Endothelial cell of umbilical vein (primary cell): ENCODE measurements at regions not wholly inside any gene's neighbourhood (a gene's known extent, or its start where the extent isn't known, plus 50 kb on each side); places are given as distances from the start of the nearest gene placed in this dataset.

Source experiments
- BruUV-seq: library from RNA; stranded (reverse); fragments of 400-500 nt; replicated peaks from 2 replicates; lab custom pipeline; 2021; lab: Mats Ljungman, UMichigan
- CTCF ChIA-PET: fragments of 300-600, 350-600 bp; sonication (Branson Sonifier 250); formaldehyde crosslinking; loops from one replicate; lab custom pipeline; 2021; ENCODE audit warnings: antibody characterized with exemption, inconsistent platforms; lab: Charles Lee
- POLR2A ChIA-PET: fragments of 300-600, 350-600 bp; sonication (Branson Sonifier 250); formaldehyde crosslinking; loops from one replicate; lab custom pipeline; 2021; ENCODE audit warnings: antibody characterized with exemption, inconsistent platforms; lab: Charles Lee
- DNase-seq: peaks from one replicate; pipeline ENCODE4 v3.0.0-alpha.2; 2011; ENCODE audit warnings: low read depth, low spot score
- FAIRE-seq: peaks from 2 replicates; lab custom pipeline; 2011; peaks lifted over from hg19 to GRCh38; lab: Jason Lieb, UNC
- H2AFZ ChIP-seq: 2 replicates; pipeline ENCODE4 v1.6.0; 2012; ENCODE audit warnings: low read depth, low read length, control low read depth, inconsistent platforms
- H3K27ac ChIP-seq: 2 replicates; pipeline ENCODE4 v1.5.1; 2011; ENCODE audit warnings: low read depth, mild to moderate bottlenecking, control low read depth, low read length, moderate library complexity; ENCODE audit not compliant: insufficient read depth
- H3K27me3 ChIP-seq, 2 experiments: 2 replicates each; pipeline versions ENCODE4 v1.6.0 to v1.6.1; 2011; ENCODE audit warnings: low read length in 2 of 2, mixed read lengths in 1 of 2; ENCODE audit not compliant: control insufficient read depth in 2 of 2, insufficient read depth in 2 of 2
- H3K36me3 ChIP-seq, 2 experiments: 2 replicates in 1 of 2; 3 replicates in 1 of 2; pipeline ENCODE4 v1.5.1; 2011; ENCODE audit warnings: low read length in 2 of 2, mild to moderate bottlenecking in 1 of 2, moderate library complexity in 1 of 2; ENCODE audit not compliant: control insufficient read depth in 2 of 2, insufficient read depth in 2 of 2; ENCODE audit errors: extremely low read depth in 1 of 2
- H3K4me1 ChIP-seq: 3 replicates; pipeline ENCODE4 v1.5.1; 2011; ENCODE audit warnings: mild to moderate bottlenecking, low read length; ENCODE audit not compliant: control insufficient read depth, insufficient read depth; ENCODE audit errors: extremely low read depth
- H3K4me2 ChIP-seq: 2 replicates; pipeline ENCODE4 v1.6.1; 2011; ENCODE audit warnings: low read length, control low read depth, mixed read lengths; ENCODE audit not compliant: insufficient read depth
- H3K4me3 ChIP-seq, 3 experiments: fragments of 200-600 bp in 1 of 3; sonication (generic), shearing (Covaris generic) in 1 of 3; replicated peaks in 1 of 3; 2 replicates each; pipeline ENCODE4 v1.5.1; 2011 to 2016; ENCODE audit warnings: control low read depth in 3 of 3, low read length in 3 of 3, mild to moderate bottlenecking in 2 of 3, inconsistent platforms in 1 of 3, low read depth in 1 of 3, moderate library complexity in 1 of 3; ENCODE audit not compliant: insufficient read depth in 1 of 3
- H3K79me2 ChIP-seq: 2 replicates; pipeline ENCODE4 v1.6.0; 2012; ENCODE audit warnings: low read length, inconsistent platforms; ENCODE audit not compliant: control insufficient read depth, insufficient read depth
- H3K9ac ChIP-seq: replicated peaks from 2 replicates; pipeline ENCODE3; 2011; ENCODE audit warnings: low read length, control low read depth; ENCODE audit not compliant: insufficient read depth; ENCODE audit errors: extremely low read depth
- H3K9me1 ChIP-seq: replicated peaks from 3 replicates; pipeline ENCODE4 v1.6.0; 2011; ENCODE audit warnings: mild to moderate bottlenecking, low read length; ENCODE audit not compliant: control insufficient read depth, insufficient read depth; ENCODE audit errors: extremely low read depth
- H3K9me3 ChIP-seq: replicated peaks from 2 replicates; pipeline ENCODE4 v1.5.1; 2012; ENCODE audit warnings: low read length, inconsistent platforms; ENCODE audit not compliant: control insufficient read depth, insufficient read depth
- H4K20me1 ChIP-seq: replicated peaks from 2 replicates; pipeline ENCODE3; 2011; ENCODE audit warnings: mild to moderate bottlenecking, low read length; ENCODE audit not compliant: control insufficient read depth, insufficient read depth; ENCODE audit errors: extremely low read depth
- EZH2 ChIP-seq: IDR thresholded peaks from 2 replicates; pipeline ENCODE4 v1.6.1; 2012; ENCODE audit warnings: borderline replicate concordance, low read depth, mild to moderate bottlenecking, moderate library complexity, low read length, inconsistent platforms; ENCODE audit not compliant: severe bottlenecking
- GATA2 ChIP-seq: IDR thresholded peaks from 2 replicates; pipeline ENCODE4 v1.7.0; 2011; ENCODE audit warnings: low read depth, mild to moderate bottlenecking, moderate library complexity, mixed read lengths, low read length; ENCODE audit not compliant: insufficient read length, insufficient read depth
- JUN ChIP-seq: IDR thresholded peaks from 2 replicates; pipeline ENCODE4 v1.6.1; 2011; ENCODE audit warnings: borderline replicate concordance, low read depth; ENCODE audit not compliant: insufficient read length, insufficient read depth
- MYC ChIP-seq: IDR thresholded peaks from one replicate; pipeline ENCODE4 v1.6.1; 2011; ENCODE audit warnings: mild to moderate bottlenecking, low read depth, low read length
- POLR2A ChIP-seq: IDR thresholded peaks from 2 replicates; pipeline ENCODE4 v1.6.1; 2012; ENCODE audit warnings: low read depth, mild to moderate bottlenecking, control low read depth, low read length
- POLR2AphosphoS5 ChIP-seq: IDR thresholded peaks from 2 replicates; pipeline ENCODE4 v1.6.1; 2012; ENCODE audit warnings: low read depth, mild to moderate bottlenecking, control low read depth, low read length, moderate library complexity; ENCODE audit not compliant: insufficient read depth
- dilution Hi-C: fragments of 300-500 bp; cut with MboI; formaldehyde crosslinking; loops from one replicate; pipeline ENCODE4 v1.15.0; 2019; ENCODE audit warnings: low sequenced_read_pairs; ENCODE audit not compliant: extremely low pct_ligation_motif_present
- intact Hi-C: fragments of 100-400 bp; cut with micrococcal nuclease; formaldehyde crosslinking; loops from one replicate; pipeline ENCODE4 v1.10.0; 2022
- TF ChIP-seq, protein P1 (sequence below), 2 donors: IDR thresholded peaks; 1 replicate in 1 of 2; 2 replicates in 1 of 2; pipeline ENCODE4 v1.5.1; 2011; ENCODE audit warnings: low read length in 2 of 2, mild to moderate bottlenecking in 2 of 2, moderate library complexity in 2 of 2, control low read depth in 1 of 2, inconsistent platforms in 1 of 2, low read depth in 1 of 2; ENCODE audit not compliant: insufficient read depth in 1 of 2; ENCODE audit errors: extremely low read depth in 1 of 2
- TF ChIP-seq, protein P2 (sequence below): IDR thresholded peaks from 2 replicates; pipeline ENCODE4 v1.6.1; 2011; ENCODE audit not compliant: insufficient read depth, insufficient read length

DNA sequence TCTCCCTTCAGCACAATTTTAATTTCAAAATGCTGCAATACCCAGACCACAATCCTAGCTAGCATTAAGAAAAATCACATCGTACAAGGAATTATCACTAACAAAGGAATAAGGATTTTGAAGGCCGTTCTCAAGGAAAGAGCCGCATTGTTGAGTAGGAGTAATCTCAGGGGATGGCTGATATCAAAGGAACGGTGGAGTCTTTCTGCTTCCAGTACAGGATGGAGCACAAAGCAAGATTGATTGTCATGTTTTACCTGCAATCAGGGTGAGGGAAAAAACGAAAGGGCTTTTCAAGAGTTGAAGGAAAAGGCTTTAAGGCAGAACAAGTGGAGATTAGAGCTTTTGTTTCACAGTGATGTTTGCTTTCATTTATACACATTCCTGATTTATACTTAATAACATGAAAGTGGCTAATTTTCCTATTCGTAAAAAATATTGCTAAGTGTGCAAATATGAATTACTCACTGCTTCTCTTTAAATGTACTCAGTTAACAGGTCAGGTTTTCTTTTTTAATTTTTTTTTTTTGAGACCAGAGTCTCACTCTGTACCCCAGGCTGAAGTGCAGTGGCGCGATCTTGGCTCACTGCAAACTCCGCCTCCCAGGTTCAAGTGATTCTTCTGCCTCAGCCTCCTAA is 207.0 kb downstream of the TRIML1 start:
- intact Hi-C loops, result no loop called here
- Histone ChIP-seq H3K79me2 (no peaks in the 10 kb centered on the region), H3K4me1 (no peaks in the 10 kb centered on the region), H4K20me1 (no peaks in the 10 kb centered on the region), H3K27me3 (no peaks in the 10 kb centered on the region), H3K9me1 (no peaks in the 10 kb centered on the region), H3K9me3 (peaks cover 6% of the 10 kb centered on the region), H3K27ac (no peak overlapping the region), H3K4me3 (no peak overlapping the region), H3K4me2 (no peak overlapping the region), H2AFZ (no peak overlapping the region), H3K9ac (no peak overlapping the region), H3K36me3 (no peaks in the 10 kb centered on the region)
- ChIA-PET CTCF (no interaction called here), POLR2A (no interaction called here)
- BruUV-seq, result no TSS peak
- DNase-seq (no peak), FAIRE-seq (no peak)
- TF ChIP-seq, protein P1, sequence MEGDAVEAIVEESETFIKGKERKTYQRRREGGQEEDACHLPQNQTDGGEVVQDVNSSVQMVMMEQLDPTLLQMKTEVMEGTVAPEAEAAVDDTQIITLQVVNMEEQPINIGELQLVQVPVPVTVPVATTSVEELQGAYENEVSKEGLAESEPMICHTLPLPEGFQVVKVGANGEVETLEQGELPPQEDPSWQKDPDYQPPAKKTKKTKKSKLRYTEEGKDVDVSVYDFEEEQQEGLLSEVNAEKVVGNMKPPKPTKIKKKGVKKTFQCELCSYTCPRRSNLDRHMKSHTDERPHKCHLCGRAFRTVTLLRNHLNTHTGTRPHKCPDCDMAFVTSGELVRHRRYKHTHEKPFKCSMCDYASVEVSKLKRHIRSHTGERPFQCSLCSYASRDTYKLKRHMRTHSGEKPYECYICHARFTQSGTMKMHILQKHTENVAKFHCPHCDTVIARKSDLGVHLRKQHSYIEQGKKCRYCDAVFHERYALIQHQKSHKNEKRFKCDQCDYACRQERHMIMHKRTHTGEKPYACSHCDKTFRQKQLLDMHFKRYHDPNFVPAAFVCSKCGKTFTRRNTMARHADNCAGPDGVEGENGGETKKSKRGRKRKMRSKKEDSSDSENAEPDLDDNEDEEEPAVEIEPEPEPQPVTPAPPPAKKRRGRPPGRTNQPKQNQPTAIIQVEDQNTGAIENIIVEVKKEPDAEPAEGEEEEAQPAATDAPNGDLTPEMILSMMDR (IDR thresholded peaks at IDR 0.05; ENCODE audit: extremely low read depth in 1 of 2, insufficient read depth in 1 of 2, low read depth in 1 of 2, low read length in 2 of 2), result no peak
- TF ChIP-seq, protein P2, sequence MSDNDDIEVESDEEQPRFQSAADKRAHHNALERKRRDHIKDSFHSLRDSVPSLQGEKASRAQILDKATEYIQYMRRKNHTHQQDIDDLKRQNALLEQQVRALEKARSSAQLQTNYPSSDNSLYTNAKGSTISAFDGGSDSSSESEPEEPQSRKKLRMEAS, result no peak
- TF ChIP-seq POLR2AphosphoS5 (no peak), JUN (no peak), POLR2A (no peak), GATA2 (no peak), MYC (no peak), EZH2 (no peak)
- dilution Hi-C loops, result no loop called here
